Prostate gland (tissue), 2 donors: ENCODE measurements at regions not wholly inside any gene's neighbourhood (a gene's known extent, or its start where the extent isn't known, plus 50 kb on each side); places are given as distances from the start of the nearest gene placed in this dataset.

Experiments used
- CTCF ChIP-seq, 4 experiments: fragments of 200-600 bp in 2 of 4; fragments of 450-650 bp in 2 of 4; sonication (generic) in 2 of 4; IDR thresholded peaks; 1 replicate in 3 of 4; 2 replicates in 1 of 4; pipeline ENCODE4 v1.5.1; 2016 to 2019; ENCODE audit warnings: antibody characterized with exemption in 4 of 4, mild to moderate bottlenecking in 2 of 4, moderate library complexity in 2 of 4
- POLR2AphosphoS5 ChIP-seq: sonication (generic); formaldehyde crosslinking; IDR thresholded peaks from one replicate; pipeline ENCODE4 v1.6.1; 2017; ENCODE audit warnings: antibody characterized with exemption

DNA sequence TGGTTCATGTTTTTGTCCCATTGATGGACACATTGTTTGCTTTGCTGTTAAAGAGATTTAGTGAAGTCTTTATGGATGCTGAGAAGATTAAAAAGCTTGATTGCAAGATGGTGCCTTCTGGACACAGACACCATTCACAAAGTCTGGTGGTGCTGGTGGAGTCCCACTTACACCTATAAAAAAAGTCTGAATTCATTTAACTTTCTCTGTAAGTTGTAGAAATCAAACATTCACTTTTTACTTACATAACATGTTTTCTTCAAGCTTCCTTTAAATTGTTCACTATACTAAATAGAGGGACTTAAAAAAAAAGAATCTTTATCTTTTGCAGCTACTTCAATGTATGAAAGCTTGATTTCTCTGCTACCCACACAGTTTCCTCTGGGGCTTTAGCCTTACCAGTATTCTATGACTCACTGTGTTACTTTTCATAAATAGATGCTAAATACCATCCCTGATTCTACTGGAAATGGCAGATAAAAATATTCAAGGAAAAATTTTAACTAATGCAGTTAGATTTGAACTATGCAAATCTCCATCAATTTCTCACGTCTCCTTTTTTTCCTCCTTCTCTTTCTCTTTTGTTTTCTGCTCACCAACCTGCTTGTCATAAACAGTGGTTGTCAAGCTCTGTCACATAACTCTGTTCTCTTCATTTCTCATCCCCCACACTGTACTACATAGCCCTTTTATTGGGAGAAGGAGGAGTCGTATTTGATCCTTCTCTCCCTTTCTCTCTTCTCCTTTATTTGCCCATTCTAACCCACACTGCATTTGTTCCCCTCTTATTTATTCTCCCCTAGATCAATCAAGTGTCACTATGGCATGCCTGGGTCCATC lies 89.7 kb downstream of the FAM76B start:
- no peak for TF ChIP-seq CTCF (IDR thresholded peaks at IDR 0.05)
- no peak for TF ChIP-seq POLR2AphosphoS5
